GM21619 (cell line): ENCODE measurements at regions not wholly inside any gene's neighbourhood (a gene's known extent, or its start where the extent isn't known, plus 50 kb on each side); places are given as distances from the start of the nearest gene placed in this dataset.
A peak's percentile ranks its signal among the peaks of the same experiment; 100 is the strongest.

Experiments
- ATAC-seq: cut with Tn5 transposase; IDR thresholded peaks from one replicate; pipeline ENCODE4 v1.9.1; 2021; ENCODE audit not compliant: unreplicated experiment

GRCh38 chr10:33524041-33524440 lies 189.6 kb upstream of the NRP1 start:
- ATAC-seq = no peak

DNA sequence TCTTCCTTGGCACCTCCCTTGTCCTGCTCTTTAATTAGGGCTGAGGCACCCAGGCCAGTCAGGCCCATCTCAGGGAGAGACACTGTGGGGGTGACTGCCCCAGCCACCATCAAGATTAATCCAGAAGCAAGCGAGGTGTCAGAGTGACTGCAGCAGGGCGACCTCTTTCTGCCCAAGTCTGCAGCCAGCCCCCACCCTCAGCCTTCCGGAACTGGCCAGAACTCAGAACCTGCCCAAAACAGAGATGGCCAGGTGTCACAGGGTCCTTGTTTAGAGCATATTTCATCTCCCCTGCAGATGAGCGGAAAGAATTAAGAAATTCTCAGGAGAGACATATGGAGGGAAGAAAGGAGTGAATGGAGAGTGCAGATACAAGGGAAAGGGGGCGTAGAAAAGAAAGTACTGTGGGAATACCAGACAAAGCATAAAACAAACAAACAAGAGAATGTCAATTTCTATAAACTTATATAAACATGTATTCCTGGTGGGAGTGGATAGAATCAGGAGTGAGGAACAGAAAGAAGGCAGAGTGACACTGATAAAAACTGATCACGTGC lies 188.8 kb upstream of the NRP1 start:
- no peak for ATAC-seq

DNA sequence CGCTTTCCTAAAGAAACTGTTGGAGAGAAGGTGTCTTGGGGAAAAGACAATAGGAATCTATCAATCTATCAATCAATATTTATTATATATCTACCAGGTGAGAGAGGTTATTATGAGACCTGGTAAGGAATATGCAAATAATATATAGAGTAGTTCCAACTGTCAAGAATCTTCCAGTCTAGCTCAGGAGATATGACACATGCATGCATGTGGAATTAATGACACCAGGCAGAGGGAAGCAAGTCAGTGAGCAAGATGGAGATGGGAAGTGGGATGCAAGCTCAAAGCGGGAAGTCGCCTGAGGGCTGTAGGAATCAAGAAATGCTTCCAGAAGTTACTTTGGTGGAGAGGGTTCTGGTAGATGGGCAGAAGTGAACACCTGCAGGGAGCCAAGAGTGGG lies 187.4 kb upstream of the NRP1 start:
- no peak for ATAC-seq

DNA sequence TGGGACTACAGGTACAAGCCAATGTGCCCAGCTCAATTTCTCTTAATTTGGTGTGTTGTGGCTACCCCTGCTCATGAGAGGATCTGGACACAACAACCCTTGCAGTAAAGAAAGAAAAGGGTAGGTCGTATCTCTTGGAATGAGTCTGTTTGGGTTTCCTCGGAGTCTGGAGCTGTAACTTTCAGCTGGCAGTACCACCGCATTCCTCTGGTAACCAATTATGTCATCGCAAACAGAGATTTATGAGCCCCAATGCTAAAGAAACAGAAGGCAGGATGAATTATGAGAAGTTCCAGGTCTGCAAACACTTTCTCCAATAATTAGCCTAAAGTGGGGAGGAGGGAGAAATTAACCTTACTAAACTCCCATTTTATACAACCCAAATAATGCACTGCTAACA lies 186.6 kb upstream of the NRP1 start:
- ATAC-seq = no peak

DNA sequence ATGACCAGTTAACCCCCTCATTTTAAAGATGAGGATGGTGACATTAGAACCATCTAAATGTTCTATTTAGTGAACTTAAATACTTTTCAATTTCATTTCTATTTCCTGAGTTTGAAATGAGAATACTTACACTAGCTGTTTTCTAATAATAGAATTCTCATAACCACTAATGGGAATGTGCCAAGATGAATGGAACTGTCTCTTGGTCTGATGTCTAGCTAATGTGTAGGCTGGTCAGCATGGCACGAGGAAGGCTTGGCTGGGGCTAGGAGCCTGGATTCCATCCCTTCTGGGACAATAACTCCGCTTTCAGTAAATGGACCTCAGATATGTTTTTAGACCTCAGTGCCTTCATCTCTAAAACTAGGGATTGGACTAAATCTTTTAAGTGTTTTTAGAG lies 185.8 kb upstream of the NRP1 start:
- ATAC-seq = no peak

DNA sequence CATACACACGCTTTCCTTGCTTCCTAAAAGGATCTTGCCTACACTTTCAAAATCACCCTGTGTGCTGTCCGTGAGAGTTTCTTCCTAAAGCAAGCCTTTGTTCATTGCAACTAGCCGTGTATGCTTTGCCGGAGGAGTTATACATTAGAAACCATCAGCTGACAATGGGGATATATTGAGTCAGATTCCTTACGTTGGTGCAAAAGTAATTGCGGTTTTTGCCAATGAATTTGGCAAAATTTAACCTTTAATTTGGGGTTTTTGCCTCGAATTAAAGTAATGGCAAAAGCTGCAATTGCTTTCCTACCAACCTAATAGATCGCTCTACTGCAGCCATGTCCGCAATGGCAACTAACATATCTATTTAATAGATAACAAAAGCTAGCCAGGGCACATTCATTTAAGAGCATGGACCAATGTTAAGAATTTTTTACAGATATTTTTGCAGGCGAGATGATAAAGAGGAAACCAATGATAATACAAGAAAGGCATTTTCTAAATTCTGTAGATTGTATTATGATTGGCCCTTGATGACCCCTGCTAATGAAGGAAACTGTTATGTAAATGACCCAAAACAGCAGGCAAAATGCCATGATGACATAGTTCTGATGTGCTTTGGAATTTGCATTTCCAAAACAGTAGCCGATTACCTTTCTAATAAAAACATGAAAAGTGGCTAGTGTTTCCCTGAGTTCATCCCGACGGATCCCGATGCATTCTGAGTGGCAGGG lies 184.8 kb upstream of the NRP1 start:
- no peak for ATAC-seq

DNA sequence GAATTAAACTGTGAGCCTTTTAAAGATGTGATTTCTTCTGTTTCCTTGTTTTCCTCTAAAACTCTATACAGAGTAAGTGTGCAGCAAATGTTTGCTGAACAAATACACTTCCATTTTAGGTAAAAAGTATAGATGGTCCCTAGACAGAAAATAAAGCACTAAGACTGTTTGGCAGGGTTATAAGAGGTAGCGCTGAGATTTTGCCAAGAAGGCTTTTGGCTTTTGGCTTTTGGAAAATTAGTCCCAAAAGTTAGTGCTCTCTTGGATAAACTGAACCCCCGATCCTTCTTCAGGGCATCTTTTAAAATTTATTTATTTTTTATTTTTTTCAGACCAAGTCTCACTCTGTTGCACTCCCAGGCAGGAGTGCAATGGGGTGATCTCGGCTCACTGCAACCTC lies 175.7 kb upstream of the NRP1 start:
- no peak for ATAC-seq

DNA sequence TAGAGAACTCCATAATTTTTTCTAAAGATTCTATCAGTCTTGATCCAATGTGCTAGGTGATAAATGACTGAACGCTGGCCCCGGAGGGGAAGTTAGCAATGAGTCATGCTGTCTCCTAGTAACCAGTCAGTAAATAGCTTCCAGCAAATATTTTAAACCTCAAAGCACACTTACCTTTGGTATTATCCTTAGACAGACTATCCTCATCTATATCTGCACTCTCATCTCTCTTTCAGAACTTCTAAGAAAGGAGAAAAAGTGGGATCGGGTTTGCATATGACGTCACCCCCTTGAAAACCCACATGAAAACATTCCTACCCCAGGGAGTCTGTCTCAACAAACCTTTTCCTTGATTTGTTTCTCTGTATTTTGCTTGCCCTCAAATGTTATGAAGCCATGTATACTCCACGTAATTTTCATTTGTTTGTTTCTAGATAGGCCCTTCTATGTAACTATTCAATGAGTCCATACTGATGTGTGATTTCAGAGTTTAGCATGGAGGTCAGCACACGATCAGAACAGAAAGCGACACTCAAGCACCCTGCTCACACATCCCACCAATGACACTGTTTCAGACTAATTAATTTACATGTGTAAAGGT lies 174.9 kb upstream of the NRP1 start:
- peak; percentile 74 for ATAC-seq

- ATAC-seq = no peak
Observed at GRCh38 chr10:33507662-33508425, 173.4 kb upstream of the NRP1 start.

DNA sequence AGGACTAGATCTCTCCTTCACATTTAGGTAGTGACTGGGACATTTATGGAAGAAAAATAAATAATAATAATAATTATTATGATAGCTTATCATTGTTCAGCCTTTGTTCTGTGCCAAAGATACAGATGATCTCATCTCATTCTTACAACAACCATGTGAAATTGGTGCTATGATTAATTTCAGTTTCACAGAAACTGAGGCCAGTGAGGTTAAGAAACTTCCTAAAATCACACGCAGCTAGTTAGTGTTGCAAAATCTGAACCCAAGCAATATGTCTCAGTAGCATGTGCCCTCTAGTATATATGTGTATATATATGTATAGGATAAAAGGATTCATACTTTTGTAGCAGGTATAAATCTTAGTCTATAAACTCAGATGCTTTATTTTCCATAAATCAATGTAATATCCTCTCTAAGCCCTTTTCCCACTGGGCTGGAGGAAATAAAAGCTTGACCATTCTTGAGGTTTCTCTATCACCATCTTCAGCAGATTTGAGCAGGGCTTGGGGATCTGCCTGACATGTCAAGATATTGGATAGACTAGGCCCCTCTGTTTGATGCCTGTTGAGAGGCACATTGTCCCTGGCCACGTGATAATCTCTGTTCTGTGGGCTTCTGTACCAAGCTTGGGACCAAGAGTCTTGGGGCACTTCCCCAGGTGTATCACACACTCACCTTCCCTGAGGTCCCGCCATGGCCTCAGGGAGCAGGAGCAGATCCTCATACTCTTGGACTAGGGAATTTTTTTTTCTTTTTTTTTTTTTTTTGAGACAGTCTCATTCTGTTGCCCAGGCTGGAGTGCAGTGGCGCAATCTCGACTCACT lies 172.6 kb upstream of the NRP1 start:
- ATAC-seq = peak; percentile 83

- ATAC-seq = no peak
Observed at GRCh38 chr10:33506391-33506790, 171.9 kb upstream of the NRP1 start.

- no peak for ATAC-seq
Observed at GRCh38 chr10:33501161-33501560, 166.7 kb upstream of the NRP1 start.

- ATAC-seq = no peak
Observed at GRCh38 chr10:33498391-33498891, 164.0 kb upstream of the NRP1 start.

DNA sequence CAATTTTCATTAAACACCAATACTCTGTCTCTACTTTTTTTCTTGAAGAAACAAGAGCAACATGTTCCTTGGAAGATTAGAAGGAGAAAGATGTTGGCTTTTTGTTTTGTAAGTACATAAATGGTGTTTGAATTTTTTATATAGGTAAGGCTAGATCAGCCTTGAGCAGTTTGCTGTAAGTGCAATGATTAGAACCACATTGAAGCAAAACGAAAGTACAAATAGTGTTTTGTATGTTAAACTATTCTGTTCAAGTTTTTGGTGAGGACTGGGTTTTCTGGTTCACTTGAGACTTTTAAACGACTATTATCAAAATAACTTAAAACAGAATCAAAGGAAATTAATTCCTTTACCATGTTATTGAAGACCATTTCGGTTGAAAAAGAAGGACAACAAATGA lies 162.9 kb upstream of the NRP1 start:
- ATAC-seq = no peak

DNA sequence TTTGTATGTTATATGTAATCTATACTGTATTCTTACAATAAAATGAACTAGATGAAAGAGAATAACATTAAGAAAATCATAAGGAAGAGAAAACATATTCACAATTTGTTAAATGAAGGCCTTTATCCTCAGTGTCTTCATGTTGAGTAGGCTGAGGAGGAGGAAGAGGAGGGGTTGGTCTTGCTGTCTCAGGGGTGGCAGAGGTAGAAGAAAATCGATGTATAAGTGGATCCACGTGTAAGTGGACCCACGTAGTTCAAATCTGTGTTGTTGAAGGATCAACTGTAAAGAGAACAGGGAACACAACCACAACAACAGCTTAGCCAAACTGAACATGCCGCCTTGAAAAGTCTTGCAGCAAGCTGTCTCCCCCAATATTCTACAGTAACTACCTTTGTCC lies 161.6 kb upstream of the NRP1 start:
- ATAC-seq = no peak

GRCh38 chr10:33494694-33495265 lies 160.3 kb upstream of the NRP1 start:
- no peak for ATAC-seq

GRCh38 chr10:33493978-33494377 lies 159.5 kb upstream of the NRP1 start:
- no peak for ATAC-seq

DNA sequence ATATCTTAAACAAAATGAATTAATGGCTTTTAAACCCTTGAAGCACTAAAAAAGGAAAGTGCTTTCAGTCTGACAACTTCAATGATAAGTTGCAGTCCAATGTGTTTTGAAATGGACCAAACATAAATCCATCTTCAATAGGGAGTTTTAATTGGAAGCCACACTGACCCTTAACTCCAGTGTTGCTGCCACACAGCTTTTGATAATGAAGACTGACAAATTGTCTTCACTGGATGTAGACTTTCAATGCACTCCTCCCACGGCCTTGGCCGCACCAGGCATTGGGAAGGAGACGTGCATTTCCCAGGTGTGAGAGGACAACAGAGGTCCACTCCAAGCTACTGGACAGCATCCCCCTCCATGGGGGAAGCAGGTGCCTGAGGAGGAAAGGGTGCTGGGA lies 159.0 kb upstream of the NRP1 start:
- ATAC-seq = no peak

DNA sequence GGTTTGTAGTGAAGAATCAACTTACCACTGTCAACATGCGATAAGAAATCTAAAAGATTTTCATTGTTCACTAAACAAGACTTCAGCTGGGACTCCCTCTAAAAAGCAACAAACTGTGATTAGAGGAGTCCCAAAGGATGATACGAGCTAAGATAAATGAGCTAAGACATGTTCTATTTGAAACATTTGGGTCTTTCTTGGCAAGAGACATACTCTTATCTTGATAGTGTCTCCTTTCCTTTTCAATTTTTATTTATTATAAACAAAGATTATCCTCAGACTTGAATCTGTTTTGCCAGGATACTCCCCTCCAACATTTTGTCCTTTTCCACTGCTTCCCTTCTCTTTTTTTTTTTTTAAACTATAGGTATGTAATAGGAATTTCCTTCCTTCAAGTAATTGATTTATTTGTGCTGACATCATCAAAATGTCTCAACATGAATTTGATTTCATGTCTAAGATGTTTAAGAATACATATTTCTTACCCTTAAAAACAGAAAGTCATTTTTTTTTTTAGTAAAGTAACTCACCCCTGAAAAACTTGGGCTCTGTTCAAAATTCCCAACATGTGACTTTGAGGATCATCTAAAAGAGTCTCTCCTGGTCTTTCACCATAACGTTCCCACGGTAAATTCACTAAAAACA lies 158.4 kb upstream of the NRP1 start:
- no peak for ATAC-seq
